HG03460 (cell line): ENCODE measurements at regions not wholly inside any gene's neighbourhood (a gene's known extent, or its start where the extent isn't known, plus 50 kb on each side); places are given as distances from the start of the nearest gene placed in this dataset.

ENCODE experiments used
- ATAC-seq: cut with Tn5 transposase; IDR thresholded peaks from one replicate; pipeline ENCODE4 v1.9.1; 2021; ENCODE audit not compliant: unreplicated experiment

DNA sequence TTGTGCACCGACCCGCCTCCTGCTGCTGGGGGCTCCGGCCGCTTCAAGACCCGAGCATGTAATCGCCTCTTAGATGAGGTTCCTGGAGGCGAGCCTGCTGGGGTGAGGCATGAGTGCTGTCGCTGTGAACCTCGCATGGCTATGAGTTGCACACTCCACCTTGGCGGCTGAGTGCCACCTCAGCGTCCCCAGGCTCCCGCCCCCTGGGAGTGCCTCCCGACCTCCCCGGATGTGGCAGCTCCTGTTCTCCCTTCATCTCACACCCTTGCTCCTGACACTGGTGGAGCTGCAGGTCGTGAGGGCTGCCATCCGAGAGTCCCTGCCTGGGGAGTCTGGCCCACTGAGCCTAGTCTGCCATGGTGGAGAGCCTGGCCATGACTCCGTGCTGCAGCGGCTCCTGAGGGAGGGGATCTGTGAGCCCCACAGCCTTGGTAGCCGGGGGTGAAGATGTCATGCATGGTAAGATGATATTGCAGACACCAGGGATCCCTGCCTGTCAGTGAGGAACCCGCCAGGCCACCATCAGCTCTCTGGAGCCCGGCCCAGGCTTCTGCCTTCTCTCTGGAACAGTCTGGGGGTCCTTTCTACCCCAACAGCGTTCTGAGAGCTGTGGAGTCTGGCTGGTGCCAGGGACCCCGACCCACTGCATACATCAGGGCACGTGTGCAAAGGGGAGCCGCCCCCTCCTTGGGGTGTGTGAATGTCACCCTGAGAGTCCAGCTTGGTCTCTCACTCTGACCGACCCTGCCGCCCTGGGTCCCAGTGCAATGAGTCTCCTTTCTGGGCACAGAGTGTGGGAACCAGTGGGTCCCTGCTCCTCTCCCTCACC is 61.6 kb upstream of the HS6ST1 start:
- no peak for ATAC-seq

DNA sequence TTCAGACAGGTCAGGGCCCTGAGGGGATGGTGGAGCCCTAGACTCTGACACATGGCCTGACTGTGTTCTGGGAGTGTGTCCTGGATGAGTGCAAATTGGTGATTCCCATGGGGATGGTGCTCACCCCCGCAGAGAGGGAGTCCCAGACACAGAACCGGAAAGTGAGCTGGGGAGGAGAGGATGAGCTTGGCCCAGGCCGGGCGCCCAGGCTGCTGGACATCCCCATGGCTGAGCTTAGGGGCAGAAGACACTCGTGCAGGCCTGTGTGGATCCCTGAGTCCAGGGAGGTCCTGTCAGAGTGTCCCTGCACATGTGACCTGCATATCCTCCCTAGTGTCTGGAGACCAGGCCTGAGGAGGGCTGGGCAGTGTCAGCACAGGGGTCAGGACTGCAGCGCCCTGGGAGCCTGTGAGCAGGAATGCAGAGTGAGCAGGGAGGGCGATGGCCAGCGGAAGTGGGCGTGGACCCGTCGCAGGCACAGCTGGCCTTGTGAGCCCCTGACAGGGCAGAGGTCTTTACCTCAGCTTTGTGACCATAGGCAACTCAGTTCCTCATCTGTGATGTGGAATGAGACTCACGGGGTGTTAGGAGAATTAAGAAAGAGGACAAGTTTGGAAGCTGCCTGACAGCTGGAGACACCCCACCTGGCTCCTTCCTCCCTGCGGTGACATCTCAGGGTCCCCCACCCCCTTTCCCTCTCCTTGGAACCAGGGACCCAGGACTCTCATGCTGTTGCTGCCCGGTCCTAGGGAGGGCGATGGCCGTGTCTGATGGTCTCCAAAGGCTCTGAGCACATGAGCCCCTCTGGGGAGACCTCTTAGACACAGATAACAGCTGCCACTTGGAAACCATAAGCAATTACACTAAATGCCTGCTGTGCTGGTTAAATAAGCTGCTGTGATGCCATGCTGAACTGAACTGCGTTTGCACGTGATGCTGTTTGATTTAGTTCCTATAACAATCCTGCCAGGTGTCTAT is 62.6 kb upstream of the HS6ST1 start:
- ATAC-seq, result no peak

DNA sequence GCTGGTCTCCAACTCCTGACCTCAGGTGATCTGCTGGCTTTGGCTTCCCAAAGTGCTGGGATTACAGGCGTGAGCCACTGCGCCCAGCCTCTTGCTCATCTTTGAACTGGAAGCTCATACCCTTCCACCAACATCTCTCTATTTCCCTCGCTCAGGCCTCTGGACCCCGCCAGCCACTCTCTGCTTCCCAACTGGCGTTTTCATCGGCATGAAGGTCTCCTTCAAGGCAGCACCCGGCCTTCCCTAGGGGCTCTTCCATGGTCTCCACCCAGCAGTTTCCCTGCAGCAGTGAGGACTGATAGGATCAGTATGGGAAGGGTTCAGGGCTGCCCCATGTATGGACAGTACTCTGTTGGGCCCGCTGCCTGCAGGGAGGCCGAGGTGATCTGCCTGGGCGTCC is 65.8 kb upstream of the HS6ST1 start:
- no peak for ATAC-seq

DNA sequence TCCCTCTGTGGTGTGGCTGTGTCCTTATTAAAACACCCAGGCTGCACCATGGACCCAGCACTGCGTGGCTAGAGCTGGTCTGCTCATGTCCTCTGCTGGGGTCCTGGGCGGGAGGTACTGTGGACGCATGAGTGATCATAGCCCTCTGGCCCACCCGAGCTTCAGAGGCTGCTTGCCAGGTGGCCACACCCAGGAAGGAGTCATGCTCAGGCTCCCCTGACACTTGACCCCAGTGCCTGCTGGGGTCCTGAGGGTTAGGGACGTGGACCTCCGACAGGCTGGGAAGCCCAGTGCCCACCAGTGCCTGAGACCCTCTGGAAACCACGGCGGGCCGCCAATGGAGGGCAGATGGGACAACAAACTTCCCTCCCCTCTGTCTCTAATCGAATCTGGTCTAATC is 66.3 kb upstream of the HS6ST1 start:
- ATAC-seq, result no peak

DNA sequence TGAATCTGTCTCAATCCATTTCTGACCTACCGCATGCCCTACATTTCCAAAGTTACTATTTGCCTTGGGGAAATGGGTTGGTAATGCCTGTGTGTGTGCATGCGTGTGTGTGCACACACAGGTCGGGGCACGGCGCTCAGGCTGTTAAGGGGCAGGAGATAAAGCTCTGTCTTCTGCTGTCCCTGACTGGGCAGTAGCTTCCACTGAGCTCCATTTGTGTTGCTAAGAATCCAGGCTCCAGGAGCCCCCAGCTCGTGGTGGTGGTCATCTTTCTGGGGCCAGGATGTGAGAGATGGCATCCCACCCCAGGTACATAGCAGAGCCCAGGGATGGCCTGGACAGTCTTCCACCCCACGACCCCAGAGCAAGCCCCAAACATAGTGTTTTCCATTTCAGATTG is 66.7 kb upstream of the HS6ST1 start:
- no peak for ATAC-seq

DNA sequence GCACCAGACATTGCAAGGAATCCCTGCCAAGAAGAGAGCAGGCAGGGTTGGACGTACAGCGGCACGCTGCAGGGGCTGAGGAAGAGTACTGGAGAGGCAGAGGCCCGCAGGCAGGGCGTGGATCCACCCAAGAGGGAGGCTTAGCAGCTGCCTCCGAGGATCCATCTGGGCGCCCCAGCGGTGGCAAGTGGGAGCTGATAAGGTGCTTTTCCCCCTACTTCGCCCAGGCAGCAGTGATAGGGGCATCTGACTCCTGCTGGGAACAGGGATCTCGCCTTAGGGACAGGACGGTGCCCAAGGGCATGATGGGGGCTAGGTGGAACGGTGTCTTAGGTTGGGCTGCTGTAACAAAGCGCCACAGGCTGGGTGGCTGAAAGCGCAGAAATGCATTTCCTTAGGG is 67.4 kb upstream of the HS6ST1 start:
- no peak for ATAC-seq

DNA sequence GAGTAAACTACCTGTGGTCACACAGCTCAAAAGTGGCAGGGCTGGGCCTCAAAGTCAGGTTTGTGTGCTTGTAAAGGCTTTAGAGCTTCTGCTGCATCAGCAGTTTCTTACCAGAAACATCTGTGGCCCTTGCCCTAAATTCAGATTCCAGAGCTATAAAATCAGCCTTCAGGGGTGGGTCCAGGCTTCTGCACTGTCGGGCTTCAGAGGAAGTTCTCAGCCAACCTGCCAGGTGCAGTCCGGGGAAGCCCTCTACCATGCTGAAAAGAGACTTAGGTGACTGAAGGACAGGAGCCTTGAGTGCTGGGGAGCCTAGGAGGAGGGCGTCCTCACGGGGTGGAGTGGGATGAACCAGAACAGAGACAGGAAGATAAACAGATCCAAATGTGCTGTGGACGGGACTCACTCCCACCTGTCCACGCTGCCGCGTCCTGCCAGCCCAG is 69.9 kb upstream of the HS6ST1 start:
- no peak for ATAC-seq

DNA sequence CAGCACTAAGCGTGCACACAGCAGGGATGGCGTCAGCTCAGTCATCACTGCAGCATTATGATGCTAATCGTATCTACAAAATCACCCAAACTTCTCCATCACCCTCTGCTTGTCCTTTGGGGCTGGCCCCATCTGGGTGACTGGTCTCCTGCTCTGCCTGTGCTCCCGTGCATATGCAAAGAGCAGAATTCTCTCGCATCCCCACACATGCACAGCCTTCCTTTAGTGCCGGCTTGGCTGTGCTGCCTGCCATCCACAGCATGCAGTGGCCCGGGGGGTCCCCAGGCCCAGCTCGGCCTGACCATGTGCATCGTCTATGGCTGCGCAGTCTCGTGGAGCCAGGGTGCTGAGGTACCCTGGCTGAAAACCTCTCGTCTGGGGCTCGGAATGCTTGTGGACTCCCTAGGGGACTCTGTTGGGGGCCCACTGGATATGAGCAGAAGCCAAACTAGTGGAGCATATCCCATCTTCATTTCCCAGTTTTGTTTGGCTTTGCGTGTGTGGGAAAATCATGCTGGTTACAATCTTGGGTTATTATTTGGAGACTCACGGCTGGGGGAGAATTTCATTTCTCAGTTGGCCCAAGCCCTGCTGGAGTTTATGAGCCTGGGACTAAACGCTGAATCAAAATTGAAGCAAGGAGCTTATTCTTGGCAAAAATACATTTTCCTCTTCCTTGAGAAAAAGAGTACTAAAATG is 70.9 kb upstream of the HS6ST1 start:
- ATAC-seq, result no peak

DNA sequence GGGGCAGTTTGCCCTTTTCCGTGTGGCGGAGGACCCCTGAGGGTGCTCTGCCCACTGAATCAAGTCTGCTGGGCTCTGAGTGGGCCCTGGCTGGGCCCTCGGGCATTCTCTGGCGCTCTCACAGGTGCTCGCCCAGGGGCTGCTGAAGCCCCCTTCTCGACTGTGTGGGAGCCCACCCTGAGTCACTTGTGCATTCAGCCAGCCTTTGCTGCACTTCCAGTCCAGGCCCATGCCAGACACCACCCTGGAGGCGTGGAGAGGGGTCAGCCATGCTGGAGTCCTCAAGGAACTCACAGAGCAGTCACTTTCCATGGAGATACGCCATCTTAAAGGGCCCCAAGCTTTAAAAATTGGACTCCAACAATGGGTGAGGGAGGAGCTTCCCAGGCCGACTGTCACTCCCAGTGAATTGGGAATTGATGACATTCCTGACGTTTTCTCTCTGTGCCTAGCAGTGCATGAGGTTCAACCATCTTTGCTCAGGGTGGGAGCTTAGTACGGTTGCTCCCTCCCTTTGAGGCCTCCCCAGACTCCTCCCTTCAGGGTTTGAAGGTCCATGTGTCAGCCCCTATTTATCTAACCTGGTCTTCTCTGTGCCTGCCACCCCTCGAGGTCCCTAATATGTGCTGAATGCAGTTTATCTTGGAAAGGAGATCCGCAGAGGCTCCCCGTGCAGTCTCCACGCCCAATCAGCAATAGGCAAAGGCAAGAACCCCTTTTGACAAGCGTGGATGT is 71.8 kb upstream of the HS6ST1 start:
- no peak for ATAC-seq

DNA sequence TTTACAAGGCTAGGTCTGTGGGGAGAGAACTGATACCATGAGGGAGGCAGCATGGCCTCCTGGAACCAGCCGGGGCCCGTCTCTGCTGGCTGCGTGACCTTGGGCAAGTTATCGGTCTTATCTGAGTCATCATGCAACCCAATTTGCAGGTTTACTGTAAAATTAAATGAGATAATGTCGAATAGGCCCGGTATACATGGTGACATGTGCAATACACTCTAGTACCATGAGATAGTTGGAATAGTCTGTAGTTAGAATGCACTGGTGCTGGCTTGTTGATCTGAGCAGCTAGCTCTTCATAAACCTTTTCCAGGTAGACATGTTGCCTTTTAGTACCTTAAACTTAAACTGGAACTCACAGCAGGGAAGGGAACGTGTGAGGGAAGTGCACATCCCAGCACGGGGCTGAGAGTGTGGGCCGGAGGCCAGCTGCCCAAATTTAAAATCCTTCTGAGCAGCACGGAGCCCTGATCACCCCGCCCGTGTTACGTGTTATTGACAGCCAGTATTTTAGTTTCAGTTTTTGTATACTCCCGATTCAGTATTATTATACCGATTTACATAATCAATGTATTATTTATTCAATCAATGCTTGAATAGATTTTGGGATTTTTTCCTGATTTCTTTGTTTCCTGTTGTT is 72.4 kb upstream of the HS6ST1 start:
- no peak for ATAC-seq

DNA sequence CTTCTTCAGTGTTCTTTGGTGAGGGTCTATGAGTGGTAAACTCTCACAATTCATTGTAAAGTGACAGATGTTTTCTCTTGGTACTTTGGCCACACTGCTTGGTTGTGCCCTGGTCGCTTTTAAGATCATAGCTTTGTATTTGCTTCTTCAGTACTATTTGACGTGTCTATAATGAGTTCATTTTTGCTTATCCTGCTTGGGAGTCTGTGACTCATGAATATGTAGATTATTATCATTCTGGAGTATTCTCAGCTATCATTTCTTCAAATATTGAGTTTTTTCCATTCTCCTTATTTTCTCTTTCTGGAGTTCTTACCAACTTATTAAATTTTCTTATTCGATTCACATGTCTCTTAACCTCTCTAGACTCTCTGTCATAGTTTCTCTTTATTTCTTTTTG is 73.0 kb upstream of the HS6ST1 start:
- ATAC-seq, result no peak

DNA sequence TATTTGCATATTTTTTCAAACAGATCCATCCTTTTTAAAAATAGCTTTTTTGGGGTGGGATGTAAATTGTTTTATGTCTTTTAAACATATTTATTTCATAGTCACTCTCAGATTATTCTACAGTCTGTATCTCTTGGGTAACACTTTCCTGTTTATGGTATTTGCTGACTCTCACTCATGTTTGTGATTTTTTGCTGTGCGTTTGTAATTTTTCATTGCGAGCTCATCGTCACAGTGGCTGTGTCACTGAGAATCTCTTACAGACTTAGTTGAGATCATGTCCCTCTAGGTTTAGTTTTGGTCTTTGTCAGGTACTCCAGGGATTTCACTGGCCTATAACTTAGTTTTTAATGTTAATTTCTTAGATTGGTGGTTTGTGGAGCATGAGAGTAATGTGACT is 73.5 kb upstream of the HS6ST1 start:
- ATAC-seq, result no peak

DNA sequence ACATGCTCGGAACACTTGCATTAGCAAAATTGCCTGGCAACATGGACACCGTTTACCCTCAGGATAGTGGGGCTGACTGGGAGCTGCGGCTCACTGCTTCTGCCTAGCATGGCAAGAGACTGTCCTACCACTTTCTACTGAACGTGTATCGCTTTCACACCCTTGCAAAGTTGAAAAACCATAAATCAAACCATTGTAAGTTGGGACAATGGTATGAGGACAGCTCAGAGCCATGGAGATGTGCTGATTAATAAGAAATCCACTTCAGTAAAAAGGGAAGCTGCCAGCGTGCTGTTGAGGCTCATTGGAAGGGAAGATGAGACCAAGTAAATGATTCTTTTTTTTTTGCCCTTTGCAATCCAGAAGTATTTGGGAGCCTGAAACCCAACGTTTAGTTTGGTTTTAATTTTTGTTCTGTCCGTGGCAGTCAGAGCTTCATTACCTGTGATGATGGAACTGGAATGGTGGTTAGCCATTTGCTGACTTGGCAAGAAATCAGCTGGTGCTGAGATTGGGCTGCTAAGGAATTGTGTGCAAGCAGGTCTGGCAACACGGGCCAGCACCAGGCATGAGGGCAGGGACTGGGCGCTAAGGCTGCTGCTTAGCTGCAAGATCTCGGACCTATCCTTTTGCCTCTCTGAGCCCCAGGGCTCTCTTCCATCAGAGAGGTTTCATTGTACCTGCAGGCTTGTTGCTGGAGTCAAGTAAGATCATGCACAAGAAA is 75.5 kb upstream of the HS6ST1 start:
- no peak for ATAC-seq

DNA sequence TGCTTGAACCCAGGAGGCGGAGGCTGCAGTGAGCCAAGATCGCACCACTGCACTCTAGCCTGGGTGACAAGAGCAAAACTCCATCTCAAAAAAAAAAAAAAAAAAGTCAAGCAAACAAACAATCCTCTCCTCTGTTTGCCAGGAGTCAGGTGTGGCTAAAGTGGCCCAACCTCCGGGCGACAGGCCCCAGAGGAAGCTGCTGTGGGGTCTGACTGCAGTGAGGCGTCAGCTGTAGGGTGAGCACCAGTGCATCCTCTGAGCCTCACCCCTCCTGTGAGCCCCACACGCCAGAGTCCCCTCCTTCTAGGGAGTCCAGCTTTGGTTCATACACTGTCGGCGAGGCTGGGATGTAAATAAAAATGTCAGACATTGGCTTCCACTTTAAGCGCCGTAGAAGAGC is 76.5 kb upstream of the HS6ST1 start:
- ATAC-seq, result no peak

DNA sequence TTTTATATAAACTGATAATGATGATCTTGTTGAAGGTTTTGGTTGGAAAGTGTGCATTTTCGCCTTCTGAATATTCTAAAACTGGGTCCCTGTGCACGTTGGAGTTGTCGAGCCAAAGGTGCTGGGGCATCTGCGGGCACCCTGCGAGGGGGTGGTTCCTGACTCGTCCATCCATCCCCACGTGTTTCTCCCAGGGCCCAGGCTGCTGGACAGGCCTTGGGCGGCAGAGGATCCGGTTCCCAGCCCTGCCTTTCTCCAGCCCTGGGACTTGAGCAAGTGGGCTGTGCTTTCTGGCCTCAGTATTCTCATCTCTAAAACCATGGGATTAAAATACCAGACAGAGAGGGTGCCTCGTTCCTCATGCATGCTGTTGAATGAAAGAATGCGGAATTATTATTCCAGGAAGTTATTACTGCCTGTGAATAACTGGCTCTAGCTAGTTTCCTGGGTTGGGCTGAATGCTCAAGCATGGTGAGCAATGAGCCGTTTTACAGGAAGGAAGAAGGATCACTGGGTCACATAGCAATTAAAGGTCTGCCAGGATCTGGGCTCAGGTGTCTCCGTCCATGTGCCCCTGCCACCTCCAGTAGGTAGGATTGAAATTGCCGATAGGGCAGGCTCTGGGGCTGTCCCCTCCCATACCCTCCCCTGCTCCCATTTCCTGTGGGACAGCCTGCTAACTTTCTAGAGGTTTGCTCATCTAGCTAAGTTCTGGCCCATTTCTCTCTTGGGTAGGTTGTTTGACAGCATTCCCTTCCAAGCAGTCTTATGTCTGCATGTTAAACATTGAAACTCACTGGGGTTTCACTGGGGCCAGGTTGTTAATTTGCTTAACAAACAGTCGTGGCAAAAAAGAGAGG is 77.2 kb upstream of the HS6ST1 start:
- ATAC-seq, result no peak

DNA sequence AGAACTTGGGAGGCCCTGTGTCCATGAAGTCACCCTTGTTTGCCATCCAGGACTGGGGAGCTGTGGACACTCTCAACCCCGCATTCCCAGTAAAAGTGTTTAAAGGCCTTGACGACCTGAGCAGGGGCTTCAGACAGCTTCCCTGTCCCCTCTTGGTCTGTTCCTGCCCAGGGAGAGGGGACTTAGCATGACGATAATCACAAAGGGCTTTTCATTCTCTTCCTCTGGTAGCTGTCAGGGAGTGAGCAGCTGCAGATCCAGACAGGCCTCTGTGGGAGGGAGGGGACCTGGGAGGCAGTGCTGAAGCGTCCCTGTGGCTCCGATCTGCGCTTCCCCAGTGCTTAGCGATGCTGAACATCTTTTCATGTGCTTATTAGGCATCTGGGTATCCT is 77.8 kb upstream of the HS6ST1 start:
- ATAC-seq, result no peak

DNA sequence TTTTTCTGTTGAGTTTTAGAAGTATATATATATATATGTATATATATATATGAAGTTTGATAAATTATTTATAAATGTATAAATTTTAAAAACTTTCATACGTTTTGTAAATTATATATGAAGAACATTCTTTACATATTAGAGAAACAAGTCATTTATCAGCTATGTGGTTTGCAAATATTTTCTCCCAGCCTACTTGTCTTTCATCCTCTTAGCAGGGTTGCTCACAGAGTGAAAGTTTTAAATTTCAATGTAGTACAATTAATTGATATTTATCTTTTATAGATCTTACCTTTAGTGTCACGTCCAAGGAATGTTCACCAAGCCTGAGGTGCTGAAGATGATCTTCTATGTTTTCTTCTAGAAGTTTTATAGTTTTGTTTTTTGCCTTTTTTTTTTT is 78.3 kb upstream of the HS6ST1 start:
- no peak for ATAC-seq

DNA sequence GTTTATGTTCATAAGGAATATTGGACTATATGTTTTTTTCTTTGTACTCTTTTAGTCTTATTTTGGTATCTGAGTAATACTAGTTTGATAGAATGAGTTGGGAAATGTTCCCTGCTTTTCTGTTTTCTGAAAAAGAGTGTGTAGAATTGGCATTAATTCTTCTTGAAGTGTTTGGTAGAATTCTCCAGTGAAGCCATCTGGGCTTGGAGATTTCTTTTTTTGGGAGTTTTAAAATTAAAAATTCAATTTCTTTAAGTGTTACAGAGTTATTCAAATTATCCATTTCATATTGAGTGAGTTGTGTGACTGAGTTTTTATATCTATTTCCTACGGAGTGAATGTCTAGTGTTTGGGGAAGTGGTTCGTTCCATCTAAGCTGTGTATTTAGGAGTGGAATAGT is 80.6 kb upstream of the HS6ST1 start:
- ATAC-seq, result no peak
